Type B pancreatic cell (in vitro differentiated cells): ENCODE measurements at regions not wholly inside any gene's neighbourhood (a gene's known extent, or its start where the extent isn't known, plus 50 kb on each side); places are given as distances from the start of the nearest gene placed in this dataset.

Experiments used
- DNase-seq: peaks from one replicate; pipeline ENCODE4 v3.0.0; 2021; ENCODE audit warnings: mixed read lengths; ENCODE audit not compliant: unreplicated experiment; ENCODE audit errors: extremely low spot score
- H3K27ac Mint-ChIP-seq: 2 replicates; pipeline ENCODE4 v1.8.0; 2021; ENCODE audit warnings: mild to moderate bottlenecking, mixed read lengths
- H3K27me3 Mint-ChIP-seq: 2 replicates; pipeline ENCODE4 v1.8.0; 2021; ENCODE audit warnings: mixed read lengths
- H3K36me3 Mint-ChIP-seq: 2 replicates; pipeline ENCODE4 v1.8.0; 2021; ENCODE audit warnings: mixed read lengths
- H3K4me1 Mint-ChIP-seq: one replicate; pipeline ENCODE4 v1.8.0; 2021; ENCODE audit warnings: mixed read lengths; ENCODE audit not compliant: unreplicated experiment
- H3K4me3 Mint-ChIP-seq: 2 replicates; pipeline ENCODE4 v1.8.0; 2021; ENCODE audit warnings: mild to moderate bottlenecking, mixed read lengths
- H3K9me3 Mint-ChIP-seq: 2 replicates; pipeline ENCODE4 v1.8.0; 2021; ENCODE audit warnings: mixed read lengths
- TF ChIP-seq, protein P1 (sequence below): fragments of 200-600 bp; sonication (generic); conservative IDR thresholded peaks from 2 replicates; pipeline ENCODE4 v1.5.0; 2021; ENCODE audit warnings: antibody characterized with exemption, mild to moderate bottlenecking

DNA sequence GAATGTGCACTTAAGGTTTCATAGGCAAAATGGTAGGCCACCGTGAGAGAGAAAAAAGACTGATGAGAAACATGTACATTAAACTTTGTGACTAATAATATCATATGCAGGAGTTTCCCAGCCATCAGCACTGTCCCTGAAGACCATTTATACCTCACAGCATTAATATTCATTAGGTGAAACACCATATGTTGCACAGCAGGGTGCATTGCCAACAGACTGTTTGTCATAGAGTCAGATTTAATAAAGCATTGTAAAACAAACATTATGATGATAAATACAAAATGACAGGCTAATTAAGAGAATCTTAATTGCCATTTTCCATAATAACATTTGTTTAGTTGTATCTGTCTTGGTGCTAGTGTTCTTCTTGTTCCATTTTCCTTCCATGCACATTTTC is 578.3 kb downstream of the EPHA3 start:
- Mint-ChIP-seq H3K4me1 (peaks cover 9% of the 10 kb centered on the region), H3K36me3 (no peaks in the 10 kb centered on the region), H3K27ac (no peak overlapping the region), H3K9me3 (no peaks in the 10 kb centered on the region), H3K27me3 (no peaks in the 10 kb centered on the region), H3K4me3 (no peak overlapping the region)
- no peak for DNase-seq
- TF ChIP-seq, protein P1, sequence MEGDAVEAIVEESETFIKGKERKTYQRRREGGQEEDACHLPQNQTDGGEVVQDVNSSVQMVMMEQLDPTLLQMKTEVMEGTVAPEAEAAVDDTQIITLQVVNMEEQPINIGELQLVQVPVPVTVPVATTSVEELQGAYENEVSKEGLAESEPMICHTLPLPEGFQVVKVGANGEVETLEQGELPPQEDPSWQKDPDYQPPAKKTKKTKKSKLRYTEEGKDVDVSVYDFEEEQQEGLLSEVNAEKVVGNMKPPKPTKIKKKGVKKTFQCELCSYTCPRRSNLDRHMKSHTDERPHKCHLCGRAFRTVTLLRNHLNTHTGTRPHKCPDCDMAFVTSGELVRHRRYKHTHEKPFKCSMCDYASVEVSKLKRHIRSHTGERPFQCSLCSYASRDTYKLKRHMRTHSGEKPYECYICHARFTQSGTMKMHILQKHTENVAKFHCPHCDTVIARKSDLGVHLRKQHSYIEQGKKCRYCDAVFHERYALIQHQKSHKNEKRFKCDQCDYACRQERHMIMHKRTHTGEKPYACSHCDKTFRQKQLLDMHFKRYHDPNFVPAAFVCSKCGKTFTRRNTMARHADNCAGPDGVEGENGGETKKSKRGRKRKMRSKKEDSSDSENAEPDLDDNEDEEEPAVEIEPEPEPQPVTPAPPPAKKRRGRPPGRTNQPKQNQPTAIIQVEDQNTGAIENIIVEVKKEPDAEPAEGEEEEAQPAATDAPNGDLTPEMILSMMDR: no peak

DNA sequence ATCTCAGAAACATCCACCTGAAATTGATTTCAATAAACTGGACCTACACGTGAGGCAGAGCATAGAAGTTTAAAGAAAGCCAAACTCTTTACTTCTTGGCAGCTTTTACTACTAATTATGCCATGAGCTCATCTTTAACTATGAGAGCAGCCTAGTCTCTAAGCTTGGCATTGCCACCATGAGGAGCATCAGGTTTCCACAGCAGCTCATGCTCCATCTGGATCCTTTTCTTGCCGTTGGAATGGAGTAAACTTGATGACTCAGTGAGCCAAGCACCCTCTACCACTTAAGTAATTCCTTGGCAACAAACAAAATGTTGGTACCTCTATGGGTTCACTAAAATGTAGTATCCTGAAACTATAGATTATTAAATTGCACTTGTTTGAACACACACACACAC is 583.2 kb downstream of the EPHA3 start:
- H3K36me3 Mint-ChIP-seq: no peaks in the 10 kb centered on the region
- no peak overlapping the region for H3K27ac Mint-ChIP-seq
- H3K27me3 Mint-ChIP-seq: no peaks in the 10 kb centered on the region
- H3K4me1 Mint-ChIP-seq: peaks cover 5% of the 10 kb centered on the region
- TF ChIP-seq, protein P1: no peak
- no peak overlapping the region for H3K4me3 Mint-ChIP-seq
- no peak for DNase-seq
- H3K9me3 Mint-ChIP-seq: no peaks in the 10 kb centered on the region

DNA sequence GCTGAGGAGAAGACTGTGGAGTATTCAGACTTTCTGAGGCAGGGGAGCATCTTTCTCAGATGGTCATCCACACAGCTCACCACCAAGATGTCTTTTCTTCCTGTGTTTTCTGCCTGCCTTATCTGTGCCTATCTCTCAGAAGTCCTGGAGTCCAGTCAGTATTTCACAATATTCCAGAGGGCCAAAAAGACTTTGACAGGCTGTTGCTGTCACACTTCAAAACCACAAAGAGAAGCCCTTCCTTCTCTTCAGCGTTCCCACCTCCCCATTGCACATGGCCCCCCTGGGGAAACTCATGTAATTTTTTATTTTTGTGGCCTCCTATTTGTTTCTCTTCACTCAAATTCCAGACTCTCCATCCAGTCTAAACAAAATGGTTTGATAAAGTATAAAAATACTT is 585.2 kb downstream of the EPHA3 start:
- Mint-ChIP-seq H3K4me3 (no peak overlapping the region), H3K4me1 (no peaks in the 10 kb centered on the region)

DNA sequence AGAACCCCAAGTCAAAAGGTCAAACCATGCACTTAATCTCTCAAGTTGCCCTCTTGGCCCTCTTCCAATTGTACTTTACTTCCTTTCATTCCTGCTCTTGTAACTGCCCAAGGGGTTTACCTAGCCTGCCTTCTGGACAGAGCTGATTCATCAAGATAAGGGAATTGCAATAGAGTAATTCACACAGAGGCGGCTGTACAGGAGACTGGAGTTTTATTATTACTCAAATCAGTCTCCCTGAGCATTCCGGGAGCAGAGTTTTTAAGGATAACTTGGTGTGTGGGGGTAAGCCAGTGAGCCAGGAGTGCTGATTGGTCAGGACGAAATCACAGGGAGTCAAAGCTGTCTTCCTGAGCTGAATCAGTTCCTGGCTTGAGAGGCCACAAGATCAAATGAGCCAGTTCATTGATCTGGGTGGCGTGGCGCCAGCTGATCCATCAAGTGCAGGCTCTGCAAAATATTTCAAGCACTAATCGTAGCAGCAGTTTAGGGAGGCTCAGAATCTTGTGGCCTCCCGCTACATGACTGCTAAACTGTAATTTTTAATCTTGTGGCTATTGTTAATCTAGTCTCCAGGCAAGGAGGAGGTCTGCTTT is 590.0 kb downstream of the EPHA3 start:
- Mint-ChIP-seq H3K36me3 (no peaks in the 10 kb centered on the region), H3K27me3 (peaks cover 4% of the 10 kb centered on the region), H3K27ac (no peak overlapping the region), H3K4me3 (no peak overlapping the region), H3K4me1 (peaks cover 5% of the 10 kb centered on the region), H3K9me3 (peaks cover 9% of the 10 kb centered on the region)
- TF ChIP-seq, protein P1: no peak
- no peak for DNase-seq

More for the DNA sequence above, 585.2 kb downstream of the EPHA3 start:
- Mint-ChIP-seq H3K9me3 (no peaks in the 10 kb centered on the region), H3K27me3 (peaks cover 4% of the 10 kb centered on the region), H3K27ac (no peak overlapping the region), H3K36me3 (no peaks in the 10 kb centered on the region)
- TF ChIP-seq, protein P1: no peak
- no peak for DNase-seq

DNA sequence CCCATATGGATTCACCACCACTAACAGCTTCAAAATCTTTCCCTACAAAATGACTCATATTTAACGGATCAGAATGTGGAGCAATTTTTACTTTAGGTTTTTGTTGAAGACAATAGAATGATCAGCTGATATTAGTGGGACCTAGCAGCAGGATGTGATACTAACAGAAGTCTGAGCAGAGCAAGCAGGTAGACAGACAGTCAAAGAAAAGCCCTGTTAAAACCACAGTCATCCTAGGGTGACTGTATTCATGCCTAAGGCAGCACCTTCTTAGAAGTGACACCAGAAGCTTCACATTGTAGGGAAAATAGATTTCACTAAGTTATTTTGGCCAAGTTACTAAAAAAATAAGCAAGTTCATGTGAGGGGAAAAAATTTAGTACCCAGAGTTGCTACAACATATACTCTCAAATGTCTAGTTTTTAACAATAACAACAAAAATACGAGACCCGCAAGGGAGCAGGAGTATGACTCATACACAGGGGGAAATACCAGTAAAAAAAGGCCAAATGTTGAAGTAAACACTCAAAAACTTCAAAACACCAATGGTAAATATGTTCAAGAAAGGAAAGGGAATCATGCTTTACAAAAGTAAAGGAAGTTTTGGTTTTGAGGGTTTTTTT is 590.9 kb downstream of the EPHA3 start:
- Mint-ChIP-seq H3K27me3 (peaks cover 4% of the 10 kb centered on the region), H3K4me3 (no peak overlapping the region), H3K9me3 (peaks cover 9% of the 10 kb centered on the region), H3K27ac (no peak overlapping the region), H3K36me3 (no peaks in the 10 kb centered on the region), H3K4me1 (peaks cover 5% of the 10 kb centered on the region)
- TF ChIP-seq, protein P1: no peak
- DNase-seq: no peak
